HEK293T (cell line): ENCODE measurements at regions not wholly inside any gene's neighbourhood (a gene's known extent, or its start where the extent isn't known, plus 50 kb on each side); places are given as distances from the start of the nearest gene placed in this dataset.

Source experiments
- CTCF ChIA-PET: fragments of 350-600 bp; formaldehyde crosslinking; extraction: SDS; loops from one replicate; lab custom pipeline; 2021; ENCODE audit warnings: antibody characterized with exemption, inconsistent platforms; lab: Yijun Ruan, JAX
- POLR2A ChIA-PET: fragments of 350-600 bp; formaldehyde crosslinking; extraction: SDS; loops from one replicate; lab custom pipeline; 2020; ENCODE audit warnings: antibody characterized with exemption, inconsistent platforms; lab: Yijun Ruan, JAX
- DNase-seq: peaks from one replicate; pipeline ENCODE4 v3.0.0; 2012; ENCODE audit warnings: mixed read lengths; ENCODE audit errors: extremely low spot score
- ARNT ChIP-seq: fragments of 450-650 bp; IDR thresholded peaks from 2 replicates; pipeline ENCODE4 v1.6.1; 2017; ENCODE audit warnings: mild to moderate bottlenecking
- BHLHE40 ChIP-seq: fragments of 450-650 bp; IDR thresholded peaks from 2 replicates; pipeline ENCODE4 v1.6.1; 2016; ENCODE audit warnings: mild to moderate bottlenecking, moderate library complexity, borderline replicate concordance
- CTBP1 ChIP-seq: fragments of 450-650 bp; IDR thresholded peaks from 2 replicates; pipeline ENCODE4 v1.6.1; 2016; ENCODE audit warnings: borderline replicate concordance
- ELF4 ChIP-seq: fragments of 450-650 bp; IDR thresholded peaks from 2 replicates; pipeline ENCODE4 v1.6.1; 2017; ENCODE audit warnings: antibody characterized with exemption
- FOXA1 ChIP-seq: fragments of 450-650 bp; IDR thresholded peaks from 2 replicates; pipeline ENCODE4 v1.6.1; 2016; ENCODE audit warnings: mild to moderate bottlenecking
- FOXK2 ChIP-seq: fragments of 450-650 bp; IDR thresholded peaks from 2 replicates; pipeline ENCODE4 v1.6.1; 2016; ENCODE audit warnings: mild to moderate bottlenecking
- FOXM1 ChIP-seq: fragments of 450-650 bp; IDR thresholded peaks from 2 replicates; pipeline ENCODE4 v1.6.1; 2017; ENCODE audit warnings: mild to moderate bottlenecking, borderline replicate concordance
- HDGF ChIP-seq: fragments of 450-650 bp; IDR thresholded peaks from 2 replicates; pipeline ENCODE4 v1.6.1; 2017; ENCODE audit warnings: antibody characterized with exemption, borderline replicate concordance
- L3MBTL2 ChIP-seq: fragments of 450-650 bp; conservative IDR thresholded peaks from 2 replicates; pipeline ENCODE4 v1.6.1; 2016; ENCODE audit warnings: mild to moderate bottlenecking
- LEF1 ChIP-seq: fragments of 450-650 bp; IDR thresholded peaks from 2 replicates; pipeline ENCODE4 v1.6.1; 2017; ENCODE audit warnings: mild to moderate bottlenecking, borderline replicate concordance
- NFRKB ChIP-seq: fragments of 450-650 bp; IDR thresholded peaks from 2 replicates; pipeline ENCODE4 v1.6.1; 2016; ENCODE audit warnings: mild to moderate bottlenecking, moderate library complexity
- PKNOX1 ChIP-seq: fragments of 450-650 bp; IDR thresholded peaks from 2 replicates; pipeline ENCODE4 v1.6.1; 2016
- SP1 ChIP-seq: fragments of 450-650 bp; IDR thresholded peaks from 2 replicates; pipeline ENCODE4 v1.6.1; 2017
- SUZ12 ChIP-seq: fragments of 450-650 bp; IDR thresholded peaks from 2 replicates; pipeline ENCODE4 v1.6.1; 2016; ENCODE audit warnings: mild to moderate bottlenecking
- TARDBP ChIP-seq: fragments of 450-650 bp; IDR thresholded peaks from 2 replicates; pipeline ENCODE4 v1.6.1; 2016
- ZNF384 ChIP-seq: fragments of 450-650 bp; IDR thresholded peaks from 2 replicates; pipeline ENCODE4 v1.6.1; 2016

- POLR2A ChIA-PET: no interaction called here
- CTCF ChIA-PET: no interaction called here
Observed at GRCh38 chr6:74115674-74116073, 419.7 kb downstream of the CD109 start.

GRCh38 chr6:74114428-74114827, 418.4 kb downstream of the CD109 start:
- ChIA-PET CTCF (no interaction called here), POLR2A (no interaction called here)
- TF ChIP-seq PKNOX1 (no peak), FOXM1 (no peak), HDGF (no peak), L3MBTL2 (no peak), ZNF384 (no peak), SUZ12 (no peak), TARDBP (no peak)
- no peak for DNase-seq

More at GRCh38 chr6:74115674-74116073, 419.7 kb downstream of the CD109 start:
- no peak for DNase-seq
- TF ChIP-seq SP1 (no peak), TARDBP (no peak), CTBP1 (no peak), HDGF (no peak), ARNT (no peak), BHLHE40 (no peak), NFRKB (no peak), ZNF384 (no peak), L3MBTL2 (no peak), PKNOX1 (no peak), FOXK2 (no peak), FOXM1 (no peak), LEF1 (no peak), FOXA1 (no peak)

- TF ChIP-seq TARDBP: no peak
- DNase-seq: no peak
- POLR2A ChIA-PET: no interaction called here
- CTCF ChIA-PET: no interaction called here
Observed at GRCh38 chr6:74113901-74114300, 417.9 kb downstream of the CD109 start.

GRCh38 chr6:74103417-74103816, 407.4 kb downstream of the CD109 start:
- TF ChIP-seq FOXA1 (no peak), ZNF384 (no peak), L3MBTL2 (no peak), CTBP1 (no peak), FOXM1 (no peak), LEF1 (no peak), SUZ12 (no peak), FOXK2 (no peak), ARNT (no peak), TARDBP (no peak), ELF4 (no peak), PKNOX1 (no peak), HDGF (no peak), NFRKB (no peak)
- CTCF ChIA-PET: no interaction called here
- DNase-seq: no peak
- POLR2A ChIA-PET: no interaction called here

GRCh38 chr6:74100719-74101287, 404.8 kb downstream of the CD109 start:
- no peak for TF ChIP-seq ELF4
- TF ChIP-seq CTBP1: no peak
- TF ChIP-seq HDGF: no peak
- TF ChIP-seq L3MBTL2: no peak
- no peak for TF ChIP-seq PKNOX1
- no peak for TF ChIP-seq ZNF384
- TF ChIP-seq SUZ12: no peak
- POLR2A ChIA-PET: no interaction called here
- CTCF ChIA-PET: no interaction called here
- DNase-seq: no peak

GRCh38 chr6:74096329-74096728, 400.3 kb downstream of the CD109 start:
- POLR2A ChIA-PET: no interaction called here
- no peak for TF ChIP-seq SP1
- no peak for TF ChIP-seq PKNOX1
- no peak for TF ChIP-seq TARDBP
- no peak for TF ChIP-seq LEF1
- TF ChIP-seq ARNT: no peak
- TF ChIP-seq NFRKB: no peak
- no peak for TF ChIP-seq L3MBTL2
- CTCF ChIA-PET: no interaction called here
- DNase-seq: no peak
